GM18519 (cell line): ENCODE measurements at regions not wholly inside any gene's neighbourhood (a gene's known extent, or its start where the extent isn't known, plus 50 kb on each side); places are given as distances from the start of the nearest gene placed in this dataset.
"Not testable (repeated sequence)": the region's sequence is repeated elsewhere in the genome, so short reads cannot be mapped to it uniquely, and the experiment has no call there.

ENCODE experiments used
- ATAC-seq: cut with Tn5 transposase; IDR thresholded peaks from one replicate; pipeline ENCODE4 v1.9.1; 2021; ENCODE audit warnings: mild to moderate bottlenecking, moderate library complexity; ENCODE audit not compliant: unreplicated experiment, low FRiP score

- no peak for ATAC-seq
Observed at GRCh38 chr2:15816674-15817406, 123.5 kb upstream of the MYCN start.

GRCh38 chr2:15817748-15818147 is 122.6 kb upstream of the MYCN start:
- no peak for ATAC-seq

- ATAC-seq, result no peak
Observed at GRCh38 chr2:15818318-15818753, 122.0 kb upstream of the MYCN start.

- ATAC-seq, result no peak
Observed at GRCh38 chr2:15818881-15819280, 121.5 kb upstream of the MYCN start.

- ATAC-seq, result no peak
Observed at GRCh38 chr2:15819562-15820256, 120.6 kb upstream of the MYCN start.

GRCh38 chr2:15820257-15820566 is 120.1 kb upstream of the MYCN start:
- ATAC-seq, result no peak

GRCh38 chr2:15820927-15821326 is 119.4 kb upstream of the MYCN start:
- ATAC-seq, result no peak

- no peak for ATAC-seq
Observed at GRCh38 chr2:15822151-15823044, 118.0 kb upstream of the MYCN start.

GRCh38 chr2:15823459-15824396 is 116.6 kb upstream of the MYCN start:
- ATAC-seq, result no peak

GRCh38 chr2:15824467-15824866 is 115.9 kb upstream of the MYCN start:
- not testable (repeated sequence) for ATAC-seq

- no peak for ATAC-seq
Observed at GRCh38 chr2:15825276-15825980, 114.9 kb upstream of the MYCN start.

- ATAC-seq, result no peak
Observed at GRCh38 chr2:15826273-15826717, 114.1 kb upstream of the MYCN start.

- no peak for ATAC-seq
Observed at GRCh38 chr2:15827001-15827400, 113.3 kb upstream of the MYCN start.

- ATAC-seq, result no peak
Observed at GRCh38 chr2:15828576-15828975, 111.8 kb upstream of the MYCN start.

GRCh38 chr2:15829091-15829801 is 111.1 kb upstream of the MYCN start:
- ATAC-seq, result no peak

GRCh38 chr2:15829985-15830384 is 110.4 kb upstream of the MYCN start:
- ATAC-seq, result no peak

- no peak for ATAC-seq
Observed at GRCh38 chr2:15830937-15831549, 109.3 kb upstream of the MYCN start.

- ATAC-seq, result no peak
Observed at GRCh38 chr2:15832030-15832709, 108.2 kb upstream of the MYCN start.
